ENCODE measurements at regions not wholly inside any gene's neighbourhood (a gene's known extent, or its start where the extent isn't known, plus 50 kb on each side); places are given as distances from the start of the nearest gene placed in this dataset.
"Not testable (repeated sequence)": the region's sequence is repeated elsewhere in the genome, so short reads cannot be mapped to it uniquely, and the experiment has no call there.

DNA sequence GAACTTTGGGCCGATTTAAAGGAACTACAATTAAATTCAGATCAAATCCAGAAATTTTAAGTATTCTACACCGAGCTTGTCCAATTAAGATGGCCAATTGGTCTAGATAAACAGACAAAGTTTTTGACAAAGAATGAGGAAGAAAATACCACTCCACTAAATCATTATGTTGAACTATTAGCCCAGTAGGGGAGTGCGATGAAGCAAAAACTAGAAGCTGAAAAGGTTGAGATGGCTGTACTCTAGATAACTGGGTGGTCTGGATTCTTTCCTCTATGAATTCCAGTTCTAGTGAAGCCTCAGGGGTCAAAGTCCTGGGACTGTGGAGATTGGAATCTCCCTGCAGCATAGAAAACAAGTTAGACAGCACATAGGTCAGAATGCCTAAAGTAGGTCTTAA, 418.9 kb upstream of the IMPG1 start:
- DNase-seq: not testable (repeated sequence)

GRCh38 chr6:76490456-76490855, 418.0 kb upstream of the IMPG1 start:
- no peak for DNase-seq

GRCh38 chr6:76481101-76481500, 408.6 kb upstream of the IMPG1 start:
- no peak for DNase-seq

- DNase-seq: no peak
These were observed 400.4 kb upstream of the IMPG1 start for GRCh38 chr6:76472858-76473257.

DNA sequence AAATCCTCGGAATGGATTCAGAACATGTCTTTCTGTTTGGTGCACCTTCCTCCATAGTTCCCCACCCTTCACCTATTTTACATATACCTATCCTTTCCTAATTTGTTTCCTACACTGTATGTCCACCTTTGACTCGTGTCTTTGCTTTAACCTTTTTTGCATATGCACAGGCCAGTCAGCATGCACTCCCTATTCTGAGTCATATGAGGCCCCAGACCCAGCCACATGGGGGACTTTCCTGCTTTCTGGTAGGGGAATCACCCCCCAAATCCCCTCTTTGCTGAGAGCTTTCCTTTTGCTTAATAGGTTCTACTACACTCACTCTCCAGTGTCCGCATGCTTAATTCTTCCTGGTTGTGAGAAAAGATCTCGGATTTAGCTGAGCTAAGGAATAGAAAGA, 393.8 kb upstream of the IMPG1 start:
- DNase-seq: no peak

GRCh38 chr6:76465410-76465809, 392.9 kb upstream of the IMPG1 start:
- DNase-seq: no peak

DNA sequence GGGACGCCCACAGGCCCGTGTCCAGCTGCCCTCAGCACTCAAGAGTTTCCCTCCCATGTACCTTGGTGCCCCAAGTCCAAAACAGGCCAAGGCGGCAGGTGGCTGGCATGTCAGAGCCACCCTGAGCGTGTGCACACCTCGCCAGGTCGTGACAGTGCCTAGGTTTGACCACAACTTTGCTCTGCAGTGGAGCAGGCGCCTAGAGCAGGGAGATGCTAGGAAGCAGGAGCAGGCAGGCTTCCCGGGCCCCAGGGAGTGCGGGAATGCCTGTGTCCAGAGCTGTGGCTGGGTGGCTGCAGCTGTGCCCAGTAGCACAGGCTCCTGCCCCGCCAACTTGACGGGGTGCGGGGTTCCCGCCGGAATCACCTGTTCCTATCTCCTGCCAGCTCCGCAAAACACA, 380.8 kb upstream of the IMPG1 start:
- DNase-seq: no peak

DNA sequence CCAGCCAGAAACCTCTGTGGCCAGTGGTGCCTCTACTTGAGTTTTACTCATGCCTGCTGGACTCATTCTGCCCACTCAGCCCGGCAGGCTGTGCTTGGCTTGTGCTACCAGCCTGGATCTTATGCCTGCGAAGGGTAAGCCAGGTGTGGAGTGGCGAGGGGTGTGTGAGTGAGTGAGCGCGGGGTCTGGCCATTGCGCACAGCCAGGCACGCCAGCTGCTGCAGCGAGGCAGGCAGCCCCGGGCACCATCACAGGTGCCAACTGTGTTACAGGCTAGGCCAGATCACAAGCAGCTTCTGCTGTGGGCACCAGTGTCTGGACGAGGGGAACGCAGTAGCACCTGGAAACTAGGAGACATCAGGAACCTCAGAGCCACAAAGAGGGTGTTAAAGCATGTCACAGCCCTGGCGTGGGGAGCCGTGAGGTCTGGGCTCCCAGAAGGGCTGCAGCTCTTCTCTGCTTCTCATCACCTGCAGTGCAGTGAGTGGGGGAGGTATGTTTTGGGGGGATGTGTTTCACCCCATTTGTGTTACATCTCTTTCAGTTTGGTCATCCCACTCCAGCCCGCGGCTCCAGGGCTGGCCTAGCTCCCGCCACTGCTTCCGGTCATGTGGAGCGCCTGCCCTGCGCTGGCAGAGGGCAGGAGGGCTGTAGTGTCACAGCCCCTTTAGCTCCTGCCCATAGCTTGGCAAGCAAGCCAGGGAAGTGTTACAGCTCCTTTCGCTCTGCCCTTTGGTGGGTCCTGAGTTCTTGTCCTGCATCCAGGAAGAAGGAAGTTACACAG, 379.7 kb upstream of the IMPG1 start:
- no peak for DNase-seq

- DNase-seq: no peak
These were observed 375.6 kb upstream of the IMPG1 start for GRCh38 chr6:76448109-76448508.

DNA sequence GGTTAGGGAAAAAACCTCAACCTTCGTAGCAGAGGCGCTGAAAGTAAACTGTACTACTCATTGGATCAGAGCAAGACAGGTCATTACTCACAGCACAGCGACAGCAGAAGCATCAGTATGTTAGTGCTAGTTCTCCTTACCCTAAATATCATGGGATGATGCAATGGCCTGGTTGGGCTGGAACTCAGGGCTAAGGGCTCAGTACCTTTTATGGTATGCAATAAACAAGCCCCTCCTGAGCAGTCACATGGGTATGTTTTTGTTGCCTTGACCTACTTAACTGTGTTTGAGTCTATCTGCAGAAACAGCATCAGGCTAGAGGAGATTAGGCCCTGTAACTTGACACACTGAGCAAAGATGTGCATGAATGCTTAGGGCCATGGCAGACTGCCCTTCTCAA, 369.4 kb upstream of the IMPG1 start:
- no peak for DNase-seq

GRCh38 chr6:76439811-76440210, 367.3 kb upstream of the IMPG1 start:
- no peak for DNase-seq

GRCh38 chr6:76438768-76439167, 366.3 kb upstream of the IMPG1 start:
- no peak for DNase-seq

GRCh38 chr6:76435174-76435573, 362.7 kb upstream of the IMPG1 start:
- no peak for DNase-seq

DNA sequence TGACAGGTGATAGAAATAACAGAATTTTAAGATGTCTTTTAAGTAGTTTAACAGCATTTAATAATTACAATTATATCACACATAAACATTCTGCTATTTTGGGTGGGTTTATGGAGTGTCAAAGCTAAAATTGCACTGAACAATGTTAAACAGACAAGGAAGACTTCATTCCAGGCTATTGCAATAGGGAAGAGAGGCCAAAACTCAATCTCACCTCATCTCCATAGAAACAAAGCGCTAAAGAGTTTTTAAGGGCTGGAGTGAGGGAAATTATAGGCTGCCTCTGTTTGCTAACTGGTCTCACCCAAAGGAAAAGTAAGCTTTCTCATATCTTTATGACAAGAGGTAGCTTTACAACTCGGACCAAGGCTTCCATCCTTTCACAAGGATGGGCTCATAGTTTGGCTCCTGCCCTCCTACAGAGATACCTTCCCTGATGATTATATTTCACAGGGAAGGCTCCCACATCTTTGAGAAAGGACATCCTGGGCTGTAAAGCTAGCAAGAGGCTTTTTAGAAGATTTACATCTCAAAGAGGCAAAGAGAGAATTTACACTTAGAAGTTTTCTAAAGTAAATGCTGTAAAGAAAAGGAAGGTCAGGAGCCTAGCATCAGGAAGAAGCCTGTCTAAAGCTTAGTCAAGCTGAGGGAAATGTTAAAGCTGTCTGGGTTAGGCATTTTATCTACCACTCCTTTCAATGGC, 350.2 kb upstream of the IMPG1 start:
- DNase-seq: no peak

- no peak for DNase-seq
These were observed 347.6 kb upstream of the IMPG1 start for GRCh38 chr6:76420094-76420493.

DNA sequence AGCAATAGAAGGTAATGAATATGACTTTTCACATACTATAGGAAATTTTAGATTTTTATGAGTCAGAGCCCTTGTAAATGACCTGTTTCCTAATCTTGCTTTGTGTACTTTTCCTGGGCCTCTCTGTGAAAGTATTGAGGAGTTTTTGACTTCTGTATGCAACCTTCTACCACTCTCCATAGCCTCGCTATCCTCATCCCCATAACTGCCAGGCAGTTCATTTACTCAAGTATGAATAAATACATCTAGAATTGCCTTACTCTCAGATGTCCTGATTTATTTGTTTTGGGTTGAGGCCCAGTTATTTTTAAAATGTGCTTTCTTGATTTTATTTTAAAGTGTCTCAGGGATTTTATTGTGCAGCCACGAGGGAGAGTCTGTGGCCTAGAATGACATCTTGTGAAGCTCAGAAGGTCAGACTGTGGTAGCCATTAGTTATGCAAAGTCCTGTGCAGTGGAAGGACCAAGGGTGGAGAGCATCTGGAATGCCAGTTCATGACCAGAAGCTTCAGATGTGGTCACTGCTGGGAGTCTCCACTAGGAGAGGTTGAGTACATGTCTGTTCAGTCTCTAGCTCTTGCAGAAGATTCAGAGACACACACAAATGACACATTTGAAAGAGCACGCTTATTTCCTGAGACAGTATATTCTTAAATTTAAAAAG, 346.2 kb upstream of the IMPG1 start:
- no peak for DNase-seq

- no peak for DNase-seq
These were observed 344.6 kb upstream of the IMPG1 start for GRCh38 chr6:76416821-76417605.

DNA sequence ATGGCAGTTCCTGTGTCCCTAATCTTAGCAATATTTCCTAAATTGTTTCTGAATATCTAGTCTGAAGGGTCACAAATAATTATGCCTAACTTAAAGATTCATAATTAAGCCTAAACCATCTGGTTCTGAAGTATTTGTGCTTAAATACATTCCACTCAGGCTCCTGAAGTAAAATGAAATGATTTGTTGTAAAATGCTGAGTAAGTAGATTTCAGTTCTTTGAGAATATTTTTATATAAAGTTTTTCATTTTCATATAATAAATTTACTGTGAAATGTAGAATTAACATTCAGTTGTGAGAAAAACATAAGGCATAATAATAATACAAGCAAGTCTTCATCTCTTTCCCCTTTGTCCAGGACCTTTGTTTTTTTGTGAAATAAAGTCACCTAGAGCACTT, 330.6 kb upstream of the IMPG1 start:
- DNase-seq: no peak

DNA sequence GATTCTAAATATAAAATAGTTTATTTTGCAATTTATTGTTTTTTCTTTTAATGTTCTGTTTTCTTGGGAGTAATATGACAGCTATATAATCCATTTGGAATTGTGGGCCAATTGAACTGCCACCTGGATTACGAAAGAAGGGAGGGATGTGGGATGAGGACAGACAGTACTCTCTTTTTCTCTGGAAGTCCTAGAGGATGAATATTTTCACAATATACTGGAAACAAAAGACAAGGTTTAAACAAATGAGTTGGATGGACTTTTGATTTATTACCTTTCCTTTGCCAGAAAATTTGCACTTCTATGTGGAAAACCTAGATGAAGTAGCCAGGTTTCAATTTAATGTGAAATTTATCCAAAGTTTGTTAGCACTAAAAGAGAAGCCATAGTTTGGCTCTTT, 325.5 kb upstream of the IMPG1 start:
- no peak for DNase-seq

DNA sequence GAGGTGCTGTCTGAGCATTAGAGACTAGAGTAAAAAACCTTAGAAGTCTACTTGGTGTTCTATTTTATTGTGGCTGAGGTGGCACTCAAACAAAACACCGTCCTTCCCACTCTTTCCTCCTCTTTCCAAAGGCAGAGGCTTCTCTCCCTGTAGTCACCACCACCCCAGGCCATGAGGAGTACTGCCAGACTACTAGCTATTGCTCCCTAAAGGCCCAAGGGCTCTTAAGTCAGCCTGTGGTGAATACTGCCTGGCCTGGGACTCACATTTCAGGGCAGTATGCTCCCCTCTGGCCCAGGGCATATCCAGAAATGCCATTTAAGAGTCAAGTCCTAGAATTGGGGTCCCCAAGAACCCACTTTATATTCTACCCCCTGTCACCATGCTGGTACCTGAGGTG, 309.7 kb upstream of the IMPG1 start:
- DNase-seq: no peak

DNA sequence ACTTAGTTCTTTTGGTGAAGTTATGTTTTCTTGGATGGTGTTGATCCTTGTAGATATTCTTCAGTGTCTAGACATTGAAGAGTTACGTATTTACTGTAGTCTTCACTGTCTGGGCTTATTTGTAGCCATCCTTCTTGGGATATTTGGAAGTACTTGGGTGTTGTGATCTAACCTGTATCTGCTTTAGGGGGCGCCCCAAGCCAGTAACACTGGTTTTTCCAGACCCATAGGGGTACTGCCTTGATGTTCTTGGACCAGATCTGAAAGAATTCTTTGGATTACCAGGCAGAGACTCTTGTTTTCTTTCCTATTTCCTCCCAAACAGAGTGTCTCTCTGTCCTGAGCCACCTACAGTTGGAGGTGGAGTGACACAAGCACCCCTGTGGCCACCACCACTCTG, 309.1 kb upstream of the IMPG1 start:
- no peak for DNase-seq

DNA sequence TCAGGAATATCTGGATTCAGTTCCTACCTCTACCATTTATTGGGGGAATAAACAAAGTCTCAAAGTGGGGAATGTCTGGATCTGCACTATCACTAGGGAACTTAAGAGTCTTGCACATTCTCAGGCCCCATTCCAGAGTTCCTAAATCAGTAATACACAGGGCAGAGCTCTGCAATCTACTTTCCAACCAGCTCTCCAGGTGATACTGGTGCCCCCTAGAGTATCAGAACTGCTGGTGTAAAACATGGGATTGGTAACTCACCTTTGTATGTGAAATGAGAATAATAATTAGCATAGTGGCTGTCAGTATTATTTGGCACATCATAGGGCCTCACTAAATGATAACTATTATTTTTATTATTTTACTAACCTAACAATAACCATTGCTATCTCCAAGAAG, 278.8 kb upstream of the IMPG1 start:
- DNase-seq: no peak

DNA sequence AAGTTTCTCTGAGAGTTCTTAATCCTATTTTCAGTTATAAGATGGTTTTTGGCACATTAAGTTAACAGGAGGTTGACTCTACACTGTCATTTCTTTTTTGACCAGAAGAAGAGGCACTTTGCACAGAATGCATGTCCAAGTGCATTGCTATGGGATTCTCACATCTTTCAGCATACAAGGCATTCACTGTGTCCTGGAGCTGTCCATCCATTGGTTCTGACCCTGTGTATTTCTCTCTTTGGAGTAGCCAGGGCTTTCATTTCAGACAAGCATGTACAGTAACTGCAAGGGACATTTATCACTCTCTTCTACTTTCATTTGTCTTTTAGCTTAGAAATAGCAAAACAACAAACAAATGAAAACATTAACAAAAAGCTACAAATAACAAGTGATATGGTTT, 275.1 kb upstream of the IMPG1 start:
- no peak for DNase-seq

Measured in NCI-H1417 treated with DMSO at 0.1 percent for 48 hours (cell line).